Endodermal cell (in vitro differentiated cells): ENCODE measurements at regions not wholly inside any gene's neighbourhood (a gene's known extent, or its start where the extent isn't known, plus 50 kb on each side); places are given as distances from the start of the nearest gene placed in this dataset.
"Not testable (repeated sequence)": the region's sequence is repeated elsewhere in the genome, so short reads cannot be mapped to it uniquely, and the experiment has no call there.

Experiments used
- DNase-seq: peaks from one replicate; pipeline ENCODE4 v3.0.0-alpha.2; 2017
- H3K27ac ChIP-seq: 2 replicates; pipeline ENCODE4 v1.5.1; 2013; ENCODE audit warnings: mild to moderate bottlenecking, low read depth, low read length, moderate library complexity
- H3K27me3 ChIP-seq: 2 replicates; pipeline ENCODE4 v1.6.1; 2013; ENCODE audit warnings: mild to moderate bottlenecking, low read length, moderate library complexity; ENCODE audit not compliant: insufficient read depth, control insufficient read depth, poor library complexity, severe bottlenecking
- H3K36me3 ChIP-seq: 2 replicates; pipeline ENCODE4 v1.7.0; 2013; ENCODE audit warnings: mild to moderate bottlenecking, low read length, moderate library complexity; ENCODE audit not compliant: control insufficient read depth, insufficient read depth
- H3K4me1 ChIP-seq: one replicate; pipeline ENCODE4 v1.7.0; 2013; ENCODE audit warnings: low read length; ENCODE audit not compliant: control insufficient read depth, insufficient read depth
- H3K4me3 ChIP-seq: 2 replicates; pipeline ENCODE4 v1.5.1; 2013; ENCODE audit warnings: mild to moderate bottlenecking, low read length, moderate library complexity
- H3K9ac ChIP-seq: 2 replicates; pipeline ENCODE4 v1.6.1; 2013; ENCODE audit warnings: mild to moderate bottlenecking, low read length, moderate library complexity; ENCODE audit not compliant: poor library complexity, severe bottlenecking; ENCODE audit errors: extremely low read depth
- H3K9me3 ChIP-seq: 2 replicates; pipeline ENCODE4 v1.6.1; 2013; ENCODE audit warnings: mild to moderate bottlenecking, low read length, moderate library complexity; ENCODE audit not compliant: control insufficient read depth
- H3K27ac Mint-ChIP-seq: 2 replicates; pipeline ENCODE4 v1.8.0; 2020; ENCODE audit warnings: mixed read lengths
- H3K27me3 Mint-ChIP-seq: 2 replicates; pipeline ENCODE4 v1.8.0; 2021; ENCODE audit warnings: mild to moderate bottlenecking, mixed read lengths; ENCODE audit not compliant: insufficient read depth
- H3K36me3 Mint-ChIP-seq: 2 replicates; pipeline ENCODE4 v1.8.0; 2020; ENCODE audit warnings: low read depth, mixed read lengths
- H3K4me1 Mint-ChIP-seq: 2 replicates; pipeline ENCODE4 v1.8.0; 2020; ENCODE audit warnings: mixed read lengths
- H3K4me3 Mint-ChIP-seq: 2 replicates; pipeline ENCODE4 v1.8.0; 2020; ENCODE audit warnings: mild to moderate bottlenecking, moderate library complexity, mixed read lengths
- H3K9me3 Mint-ChIP-seq: 2 replicates; pipeline ENCODE4 v1.8.0; 2020; ENCODE audit warnings: mild to moderate bottlenecking, mixed read lengths
- CTCF ChIP-seq: fragments of 200-600 bp; sonication (generic); conservative IDR thresholded peaks from 2 replicates; pipeline ENCODE4 v1.5.0; 2021; ENCODE audit warnings: antibody characterized with exemption, mild to moderate bottlenecking
- WGBS, 2 experiments: methylation state at CpG; one replicate each; pipeline versions ENCODE4 v1.1.5 to v1.1.7; 2013; ENCODE audit warnings: missing lambda C conversion rate in 2 of 2, mixed read lengths in 1 of 2; ENCODE audit not compliant: insufficient coverage in 1 of 2, insufficient read length in 1 of 2; 5-methylcytosine and 5-hydroxymethylcytosine counted together

- H3K9me3 Mint-ChIP-seq = not testable (repeated sequence)
Observed at GRCh38 chr18:7178568-7178967, 52.3 kb upstream of the LRRC30 start.

GRCh38 chr18:7177116-7177744 is 53.7 kb upstream of the LRRC30 start:
- H3K27me3 Mint-ChIP-seq = peaks cover 7% of the 10 kb centered on the region
- no peaks in the 10 kb centered on the region for H3K9me3 Mint-ChIP-seq
- H3K27ac ChIP-seq = no peak overlapping the region
- no peaks in the 10 kb centered on the region for H3K9me3 ChIP-seq
- peaks cover 17% of the 10 kb centered on the region for H3K4me1 Mint-ChIP-seq
- H3K4me3 ChIP-seq = no peak overlapping the region
- DNase-seq = peak; percentile 83
- no peaks in the 10 kb centered on the region for H3K27me3 ChIP-seq
- no peak overlapping the region for H3K4me3 Mint-ChIP-seq
- H3K36me3 ChIP-seq = no peaks in the 10 kb centered on the region
- H3K36me3 Mint-ChIP-seq = no peaks in the 10 kb centered on the region
- WGBS, 2 experiments = 49 to 100% methylated on average over 1 to 4 of the region's 4 CpGs
- peak; percentile 91 for TF ChIP-seq CTCF
- H3K9ac ChIP-seq = no peak overlapping the region
- H3K4me1 ChIP-seq = peaks cover 11% of the 10 kb centered on the region
- H3K27ac Mint-ChIP-seq = no peak overlapping the region

More at GRCh38 chr18:7178568-7178967, 52.3 kb upstream of the LRRC30 start:
- H3K27me3 Mint-ChIP-seq = peaks cover 16% of the 10 kb centered on the region
- not testable (repeated sequence) for H3K4me1 Mint-ChIP-seq, H3K4me3 Mint-ChIP-seq, H3K9me3 ChIP-seq, H3K27ac Mint-ChIP-seq, H3K27me3 ChIP-seq, H3K4me3 ChIP-seq, H3K9ac ChIP-seq, H3K36me3 Mint-ChIP-seq, H3K27ac ChIP-seq, DNase-seq, H3K4me1 ChIP-seq, H3K36me3 ChIP-seq
- 96 to 98% methylated on average over 8 to 21 of the region's 21 CpGs for WGBS, 2 experiments

- no peaks in the 10 kb centered on the region for H3K36me3 ChIP-seq
- no peak overlapping the region for H3K27ac ChIP-seq
- H3K4me1 ChIP-seq = peaks cover 20% of the 10 kb centered on the region
- no peak overlapping the region for H3K4me3 ChIP-seq
- Mint-ChIP-seq H3K4me1 (peaks cover 33% of the 10 kb centered on the region), H3K27ac (no peak overlapping the region), H3K27me3 (no peaks in the 10 kb centered on the region), H3K4me3 (no peak overlapping the region), H3K36me3 (no peaks in the 10 kb centered on the region), H3K9me3 (no peaks in the 10 kb centered on the region)
- H3K9me3 ChIP-seq = no peaks in the 10 kb centered on the region
- no peak overlapping the region for H3K9ac ChIP-seq
- 84 to 86% methylated on average over 10 to 14 of the region's 14 CpGs for WGBS, 2 experiments
- peak; percentile 90 for DNase-seq
- TF ChIP-seq CTCF = peak; percentile 79
- no peaks in the 10 kb centered on the region for H3K27me3 ChIP-seq
Observed at GRCh38 chr18:7174344-7175095, 56.4 kb upstream of the LRRC30 start.
